Activated CD8-positive, alpha-beta memory T cell treated with anti-CD3 and anti-CD28 coated beads for 24 hours (primary cell): ENCODE measurements at regions not wholly inside any gene's neighbourhood (a gene's known extent, or its start where the extent isn't known, plus 50 kb on each side); places are given as distances from the start of the nearest gene placed in this dataset.

Source experiments
- DNase-seq: peaks from one replicate; pipeline ENCODE4 v3.0.0-alpha.2; 2020

DNA sequence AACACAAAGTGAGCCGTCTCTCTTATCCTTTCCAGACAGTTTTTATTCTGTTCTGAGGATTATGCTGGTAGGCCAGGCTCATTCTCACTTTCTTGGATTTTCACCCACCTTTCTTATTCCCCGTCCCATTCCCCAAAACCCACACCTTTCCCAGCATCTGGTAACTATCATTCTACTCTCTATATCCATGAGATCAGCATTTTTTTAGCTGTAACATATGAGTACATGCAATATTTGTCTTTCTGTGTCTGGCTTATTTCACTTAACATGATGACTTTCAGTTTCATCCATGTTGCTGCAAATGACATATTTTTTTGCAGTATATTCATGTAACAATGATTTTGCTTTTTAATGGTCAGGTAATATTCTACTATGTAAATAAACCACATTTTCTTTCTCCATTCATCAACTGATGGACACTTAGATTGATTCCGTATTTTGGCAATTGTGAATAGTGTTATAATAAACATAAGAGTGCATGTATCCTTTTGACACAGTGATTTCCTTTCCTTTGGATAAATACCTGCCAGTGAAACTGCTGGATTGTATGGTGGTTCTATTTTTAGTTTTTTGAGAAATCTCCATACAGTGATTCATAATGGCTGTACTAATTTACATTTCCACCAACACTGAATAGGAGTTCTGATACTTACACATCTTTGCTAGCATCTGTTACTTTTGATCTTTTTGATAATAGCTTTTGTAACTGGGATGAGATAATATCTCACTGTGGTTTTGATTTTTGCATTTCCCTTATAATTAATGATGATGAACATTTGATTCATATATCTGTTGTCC lies 289.3 kb downstream of the RPRM start:
- DNase-seq, result no peak

GRCh38 chr2:153179808-153180207 lies 298.8 kb downstream of the RPRM start:
- no peak for DNase-seq

- no peak for DNase-seq
These were observed 309.0 kb downstream of the RPRM start for GRCh38 chr2:153169609-153170008.

- DNase-seq, result no peak
These were observed 313.5 kb downstream of the RPRM start for GRCh38 chr2:153165021-153165420.

DNA sequence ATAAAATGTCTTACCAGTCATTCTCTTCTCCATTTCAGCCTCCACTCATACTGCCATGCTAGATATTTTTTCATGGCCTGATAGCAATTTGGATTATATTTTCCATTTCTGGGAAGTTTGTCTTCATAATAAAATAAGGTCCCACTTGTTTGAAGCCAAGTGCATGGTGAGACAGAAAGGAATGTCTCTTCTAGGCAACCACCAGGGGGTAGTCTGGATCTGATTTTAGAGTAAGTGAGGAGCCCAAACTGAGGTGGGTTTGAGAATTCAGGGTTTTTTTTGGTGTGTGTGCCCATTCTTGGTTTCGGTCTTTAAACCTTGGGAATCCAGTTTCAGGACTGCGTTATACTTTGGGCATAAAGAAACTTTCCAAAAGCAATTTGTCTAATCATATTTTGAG lies 315.5 kb downstream of the RPRM start:
- DNase-seq, result no peak

DNA sequence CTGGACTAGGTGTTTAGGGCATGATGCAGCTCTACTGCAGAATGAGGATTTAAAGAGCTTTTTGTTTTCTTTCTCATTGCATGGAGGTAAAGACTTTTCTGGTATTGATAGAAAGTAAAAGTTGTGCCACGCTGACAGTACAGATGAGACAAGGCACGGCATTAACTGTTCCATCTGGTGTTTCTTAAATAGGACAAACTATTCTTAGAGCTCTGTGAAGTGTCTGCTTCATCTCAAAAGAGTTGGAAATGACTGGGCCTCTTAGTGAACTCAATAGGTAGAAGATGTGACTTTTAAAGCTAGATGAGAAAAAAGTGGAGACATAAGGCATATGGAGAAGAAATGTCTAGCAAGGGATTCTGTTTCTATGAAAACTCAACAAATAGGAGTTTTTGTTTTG lies 321.8 kb downstream of the RPRM start:
- DNase-seq, result no peak

GRCh38 chr2:153152036-153152435 lies 326.5 kb downstream of the RPRM start:
- no peak for DNase-seq

- DNase-seq, result no peak
These were observed 333.0 kb downstream of the RPRM start for GRCh38 chr2:153145470-153145978.

GRCh38 chr2:153143540-153143939 lies 335.0 kb downstream of the RPRM start:
- DNase-seq, result no peak

DNA sequence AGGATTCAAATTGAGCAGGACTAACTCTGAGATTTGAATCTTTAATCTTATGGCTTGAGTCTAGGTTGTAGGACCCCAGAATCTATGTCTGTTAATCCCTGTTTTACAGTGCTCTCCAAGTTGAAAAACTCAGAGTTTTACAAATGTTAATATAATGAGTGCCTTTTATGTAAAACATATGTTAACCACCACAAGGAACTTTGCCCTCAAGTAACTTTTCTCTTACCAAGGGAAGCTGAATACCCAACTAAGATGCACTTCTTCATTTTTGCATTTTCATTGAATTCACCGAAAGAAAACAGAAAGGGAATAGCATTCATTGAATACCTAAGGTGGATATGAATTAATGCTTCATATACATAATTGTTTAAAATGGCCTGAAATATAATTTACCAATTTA lies 338.1 kb downstream of the RPRM start:
- no peak for DNase-seq

DNA sequence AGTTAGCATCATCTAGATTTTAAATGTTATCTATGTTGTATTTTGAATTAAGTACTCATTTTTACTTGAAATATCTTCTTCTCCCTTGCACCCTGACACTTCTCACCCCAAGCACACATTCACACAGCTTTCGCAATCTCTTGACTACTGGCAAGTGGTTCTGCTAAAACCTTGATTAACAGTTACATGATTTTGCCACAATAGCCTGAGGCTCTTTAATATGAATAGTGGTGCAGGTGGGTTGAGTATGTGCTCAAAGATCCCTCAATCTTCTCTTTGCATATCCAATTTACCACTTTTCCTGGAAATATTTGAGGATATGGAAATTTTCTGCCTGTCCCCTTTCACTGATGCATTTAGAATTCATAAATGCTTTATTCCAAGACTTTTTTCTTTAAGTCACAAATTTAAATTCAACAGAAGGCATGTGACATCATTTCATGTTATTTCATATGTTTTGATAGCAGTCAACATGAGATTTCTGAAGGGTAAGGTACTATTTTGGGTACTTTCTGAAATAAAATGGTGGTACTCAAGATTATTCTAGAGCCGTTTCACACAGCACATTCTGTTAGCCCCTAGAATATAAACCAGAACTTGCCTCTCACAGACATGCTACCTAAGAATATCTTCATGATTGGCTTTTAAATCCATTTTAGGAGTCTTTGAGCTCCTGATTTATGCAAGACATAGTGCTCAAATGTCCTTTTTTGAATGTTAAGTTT lies 339.7 kb downstream of the RPRM start:
- no peak for DNase-seq

GRCh38 chr2:153136216-153136615 lies 342.3 kb downstream of the RPRM start:
- no peak for DNase-seq

- DNase-seq, result no peak
These were observed 343.8 kb downstream of the RPRM start for GRCh38 chr2:153134725-153135124.

DNA sequence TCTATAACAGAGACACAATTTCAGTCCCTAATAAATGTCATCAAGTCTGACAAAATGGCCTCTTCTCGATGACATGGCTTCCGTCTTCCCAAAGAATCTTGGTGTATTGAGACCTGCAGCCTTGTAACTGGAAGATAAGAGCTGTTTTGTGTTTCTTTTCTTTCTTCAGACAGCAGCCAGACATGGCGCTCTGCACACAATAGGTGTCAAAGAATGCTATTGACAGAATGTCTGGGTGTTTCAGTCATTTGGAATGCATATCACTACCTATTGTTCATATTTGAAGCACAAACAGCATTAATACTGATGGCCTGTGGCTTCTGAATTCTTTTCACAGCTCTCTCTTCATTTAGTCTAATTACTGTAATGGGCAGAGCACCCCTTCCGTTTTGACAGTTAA lies 344.8 kb downstream of the RPRM start:
- no peak for DNase-seq

GRCh38 chr2:153132418-153132817 lies 346.1 kb downstream of the RPRM start:
- no peak for DNase-seq

- no peak for DNase-seq
These were observed 363.4 kb downstream of the RPRM start for GRCh38 chr2:153115141-153115540.

DNA sequence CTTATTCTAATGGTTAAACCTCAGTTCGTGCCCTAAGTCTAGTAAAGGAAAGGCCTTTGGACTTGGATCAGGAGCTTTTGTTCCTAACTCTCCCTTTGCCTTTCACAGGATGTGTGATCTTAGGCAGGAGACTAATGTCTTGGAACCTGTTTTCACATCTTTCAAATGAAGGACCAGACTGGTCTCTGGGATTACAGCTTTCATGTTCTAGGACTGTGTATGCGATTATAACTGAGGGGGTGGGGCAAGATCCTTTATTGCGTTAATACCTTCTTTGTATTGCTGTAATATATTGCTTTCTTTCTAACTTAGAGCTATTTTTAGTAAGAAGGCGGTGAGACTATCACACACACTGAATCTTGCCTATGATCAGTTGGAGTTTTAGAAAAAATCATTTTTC lies 368.1 kb downstream of the RPRM start:
- no peak for DNase-seq

- no peak for DNase-seq
These were observed 368.8 kb downstream of the RPRM start for GRCh38 chr2:153109793-153110192.

GRCh38 chr2:153106802-153107477 lies 371.6 kb downstream of the RPRM start:
- DNase-seq, result no peak

- no peak for DNase-seq
These were observed 372.6 kb downstream of the RPRM start for GRCh38 chr2:153105829-153106578.

GRCh38 chr2:153101187-153101586 lies 377.4 kb downstream of the RPRM start:
- no peak for DNase-seq

- DNase-seq, result no peak
These were observed 378.4 kb downstream of the RPRM start for GRCh38 chr2:153100151-153100550.

DNA sequence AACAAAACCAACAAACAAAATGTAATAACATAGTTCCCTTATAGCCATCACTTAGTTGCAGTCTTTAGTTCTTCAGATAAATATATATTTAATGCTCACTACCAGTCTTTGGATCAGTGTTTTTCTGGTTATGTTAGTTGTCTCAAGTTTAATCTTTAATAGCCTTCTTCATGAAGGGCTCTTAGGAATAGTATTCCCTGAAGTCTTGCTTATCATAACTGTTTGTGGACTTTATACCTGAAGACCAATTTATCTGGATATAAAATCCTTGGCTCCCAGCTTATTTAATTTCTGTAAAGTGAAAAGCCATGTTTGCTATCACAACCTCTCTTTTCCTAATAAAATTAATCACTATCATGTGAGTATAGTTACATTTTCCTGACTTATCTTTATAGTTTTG lies 379.7 kb downstream of the ARL6IP6 start:
- no peak for DNase-seq
